Smooth muscle cell (in vitro differentiated cells): ENCODE measurements at regions not wholly inside any gene's neighbourhood (a gene's known extent, or its start where the extent isn't known, plus 50 kb on each side); places are given as distances from the start of the nearest gene placed in this dataset.

Experiments
- DNase-seq: peaks from one replicate; lab custom pipeline; 2025; ENCODE audit not compliant: unreplicated experiment; lab: John Stamatoyannopoulos, UW
- H2AFZ ChIP-seq: fragments of 200-600 bp; sonication (generic); 2 replicates; pipeline ENCODE4 v1.6.0; 2016; ENCODE audit warnings: antibody characterized with exemption, low read depth, mild to moderate bottlenecking
- H3F3A ChIP-seq: fragments of 200-600 bp; sonication (generic); 2 replicates; pipeline ENCODE4 v1.6.0; 2017; ENCODE audit warnings: antibody characterized with exemption, low read depth
- H3K27ac ChIP-seq: fragments of 200-600 bp; sonication (generic); 2 replicates; pipeline ENCODE4 v1.5.1; 2016; ENCODE audit warnings: low read depth, mild to moderate bottlenecking
- H3K27me3 ChIP-seq: fragments of 200-600 bp; sonication (generic); 2 replicates; pipeline ENCODE4 v1.6.1; 2016; ENCODE audit warnings: low read depth, mild to moderate bottlenecking
- H3K36me3 ChIP-seq: fragments of 200-600 bp; sonication (generic); 2 replicates; pipeline ENCODE4 v1.5.1; 2016; ENCODE audit warnings: low read depth
- H3K4me1 ChIP-seq: fragments of 200-600 bp; sonication (generic); 2 replicates; pipeline ENCODE4 v1.5.1; 2016; ENCODE audit warnings: low read depth
- H3K4me2 ChIP-seq: fragments of 200-600 bp; sonication (generic); 2 replicates; pipeline ENCODE4 v1.6.0; 2016; ENCODE audit warnings: mild to moderate bottlenecking
- H3K4me3 ChIP-seq: fragments of 200-600 bp; sonication (generic); 2 replicates; pipeline ENCODE4 v1.5.1; 2016; ENCODE audit warnings: mild to moderate bottlenecking
- H3K79me2 ChIP-seq: fragments of 200-600 bp; sonication (generic); 2 replicates; pipeline ENCODE4 v1.6.0; 2016; ENCODE audit warnings: low read depth, mild to moderate bottlenecking
- H3K9ac ChIP-seq: fragments of 200-600 bp; sonication (generic); 2 replicates; pipeline ENCODE4 v1.6.0; 2016; ENCODE audit warnings: low read depth
- H3K9me3 ChIP-seq: fragments of 200-600 bp; sonication (generic); replicated peaks from 2 replicates; pipeline ENCODE4 v1.5.1; 2016; ENCODE audit warnings: low read depth
- H4K20me1 ChIP-seq: fragments of 200-600 bp; sonication (generic); 2 replicates; pipeline ENCODE4 v1.6.0; 2016; ENCODE audit warnings: low read depth
- CTCF ChIP-seq: fragments of 200-600 bp; sonication (generic); IDR thresholded peaks from 2 replicates; pipeline ENCODE4 v1.5.1; 2017; ENCODE audit warnings: borderline replicate concordance, mild to moderate bottlenecking, antibody characterized with exemption; ENCODE audit not compliant: insufficient read depth, poor library complexity, severe bottlenecking
- whole genome bisulfite sequencing: methylation state at CpG from one replicate; pipeline ENCODE4 v1.1.7; 2016; ENCODE audit warnings: low lambda C conversion rate; 5-methylcytosine and 5-hydroxymethylcytosine counted together

GRCh38 chr3:148078658-148079057, 619.0 kb upstream of the AGTR1 start:
- no peak overlapping the region for H2AFZ ChIP-seq
- no peak for DNase-seq
- H3K79me2 ChIP-seq: no peaks in the 10 kb centered on the region
- no peaks in the 10 kb centered on the region for H4K20me1 ChIP-seq
- H3K4me3 ChIP-seq: no peak overlapping the region
- no peaks in the 10 kb centered on the region for H3K9me3 ChIP-seq
- no peaks in the 10 kb centered on the region for H3F3A ChIP-seq
- no peaks in the 10 kb centered on the region for H3K36me3 ChIP-seq
- H3K27me3 ChIP-seq: no peaks in the 10 kb centered on the region
- no peak overlapping the region for H3K27ac ChIP-seq
- peaks cover 4% of the 10 kb centered on the region for H3K4me1 ChIP-seq
- no peak for TF ChIP-seq CTCF
- no peak overlapping the region for H3K9ac ChIP-seq
- H3K4me2 ChIP-seq: no peak overlapping the region

GRCh38 chr3:148079370-148079769, 618.3 kb upstream of the AGTR1 start:
- no peak overlapping the region for H3K4me3 ChIP-seq
- DNase-seq: no peak
- no peak overlapping the region for H3K9ac ChIP-seq
- WGBS: 94% methylated on average over 6 of the region's 6 CpGs
- H4K20me1 ChIP-seq: no peaks in the 10 kb centered on the region
- H3K36me3 ChIP-seq: no peaks in the 10 kb centered on the region
- H3K27me3 ChIP-seq: no peaks in the 10 kb centered on the region
- H3F3A ChIP-seq: no peaks in the 10 kb centered on the region
- H2AFZ ChIP-seq: no peak overlapping the region
- no peaks in the 10 kb centered on the region for H3K79me2 ChIP-seq
- H3K4me2 ChIP-seq: no peak overlapping the region
- no peak overlapping the region for H3K27ac ChIP-seq
- TF ChIP-seq CTCF: no peak
- H3K9me3 ChIP-seq: no peaks in the 10 kb centered on the region
- peaks cover 6% of the 10 kb centered on the region for H3K4me1 ChIP-seq

- no peak for TF ChIP-seq CTCF
- Histone ChIP-seq H3K27ac (no peak overlapping the region), H4K20me1 (no peaks in the 10 kb centered on the region), H3K4me1 (peaks cover 6% of the 10 kb centered on the region), H2AFZ (no peak overlapping the region), H3F3A (no peaks in the 10 kb centered on the region), H3K36me3 (no peaks in the 10 kb centered on the region), H3K4me3 (no peak overlapping the region), H3K9me3 (no peaks in the 10 kb centered on the region), H3K4me2 (no peak overlapping the region), H3K27me3 (no peaks in the 10 kb centered on the region), H3K9ac (no peak overlapping the region), H3K79me2 (no peaks in the 10 kb centered on the region)
- 100% methylated on average over 1 of the region's 1 CpG for WGBS
- no peak for DNase-seq
These were observed 615.8 kb upstream of the AGTR1 start for GRCh38 chr3:148081926-148082325.

- TF ChIP-seq CTCF: no peak
- Histone ChIP-seq H4K20me1 (no peaks in the 10 kb centered on the region), H3K4me3 (no peak overlapping the region), H3K27ac (no peak overlapping the region), H3K36me3 (no peaks in the 10 kb centered on the region), H3F3A (no peaks in the 10 kb centered on the region), H3K4me1 (peaks cover 6% of the 10 kb centered on the region), H2AFZ (no peak overlapping the region), H3K27me3 (no peaks in the 10 kb centered on the region), H3K79me2 (no peaks in the 10 kb centered on the region), H3K4me2 (no peak overlapping the region), H3K9me3 (no peaks in the 10 kb centered on the region), H3K9ac (no peak overlapping the region)
- 74% methylated on average over 4 of the region's 4 CpGs for WGBS
- DNase-seq: no peak
These were observed 615.0 kb upstream of the AGTR1 start for GRCh38 chr3:148082506-148083280.
